Gastrocnemius medialis (tissue), 4 donors: ENCODE measurements at regions not wholly inside any gene's neighbourhood (a gene's known extent, or its start where the extent isn't known, plus 50 kb on each side); places are given as distances from the start of the nearest gene placed in this dataset.

Source experiments
- ATAC-seq, 2 donors: fragments of 150-250 bp; one replicate each; pipeline ENCODE4 v1.9.1; 2016
- DNase-seq, 2 donors: peaks; one replicate each; pipeline ENCODE4 v3.0.0-alpha.2; 2019
- H3K27ac ChIP-seq, 4 donors: fragments of 200-600 bp; sonication (generic); 1 replicate in 1 of 4; 2 replicates in 3 of 4; pipeline ENCODE4 v1.5.1; 2016 to 2018; ENCODE audit warnings: mild to moderate bottlenecking in 2 of 4, moderate library complexity in 1 of 4
- H3K27me3 ChIP-seq, 3 donors: fragments of 200-600 bp; sonication (generic) in 2 of 3; 1 replicate in 1 of 3; 2 replicates in 2 of 3; pipeline versions ENCODE4 v1.5.1 to v1.6.0; 2016 to 2019; ENCODE audit warnings: mild to moderate bottlenecking in 1 of 3, moderate library complexity in 1 of 3
- H3K36me3 ChIP-seq, 2 donors: fragments of 200-600 bp; sonication (generic) in 1 of 2; one replicate each; pipeline ENCODE4 v1.5.1; 2017 to 2018
- H3K4me1 ChIP-seq, 2 donors: fragments of 200-600 bp; sonication (generic) in 1 of 2; one replicate each; pipeline ENCODE4 v1.5.1; 2016 to 2017; ENCODE audit warnings: mild to moderate bottlenecking in 2 of 2
- H3K4me3 ChIP-seq, 4 donors: fragments of 200-600 bp; sonication (generic) in 3 of 4; 1 replicate in 1 of 4; 2 replicates in 3 of 4; pipeline ENCODE4 v1.5.1; 2016 to 2019; ENCODE audit warnings: mild to moderate bottlenecking in 2 of 4
- H3K9me3 ChIP-seq, 3 donors: fragments of 200-600 bp; sonication (generic) in 2 of 3; 1 replicate in 1 of 3; 2 replicates in 2 of 3; pipeline ENCODE4 v1.5.1; 2016 to 2019
- POLR2A ChIP-seq, 2 donors: fragments of 450-650 bp; IDR thresholded peaks; one replicate each; pipeline ENCODE4 v1.6.1; 2017; ENCODE audit warnings: antibody characterized with exemption in 2 of 2, mild to moderate bottlenecking in 2 of 2, moderate library complexity in 2 of 2
- in situ Hi-C, 4 donors: fragments of 200-750 bp; cut with MboI; loops; one replicate each; pipeline versions ENCODE4 v1.15.0 to v1.8.0; 2017; ENCODE audit warnings: low sequenced_read_pairs in 4 of 4
- intact Hi-C: fragments of 100-400 bp; cut with DNase I; formaldehyde crosslinking; loops from one replicate; pipeline ENCODE4 v1.15.1; 2023; ENCODE audit warnings: low total_unique reads
- TF ChIP-seq, protein P1 (sequence below), 5 experiments: fragments of 450-650 bp in 3 of 5; fragments of 200-600 bp in 2 of 5; sonication (generic) in 2 of 5; IDR thresholded peaks in 4 of 5; conservative IDR thresholded peaks in 1 of 5; 1 replicate in 4 of 5; 2 replicates in 1 of 5; pipeline ENCODE4 v1.5.1; 2016 to 2019; ENCODE audit warnings: antibody characterized with exemption in 5 of 5, mild to moderate bottlenecking in 3 of 5, moderate library complexity in 3 of 5

DNA sequence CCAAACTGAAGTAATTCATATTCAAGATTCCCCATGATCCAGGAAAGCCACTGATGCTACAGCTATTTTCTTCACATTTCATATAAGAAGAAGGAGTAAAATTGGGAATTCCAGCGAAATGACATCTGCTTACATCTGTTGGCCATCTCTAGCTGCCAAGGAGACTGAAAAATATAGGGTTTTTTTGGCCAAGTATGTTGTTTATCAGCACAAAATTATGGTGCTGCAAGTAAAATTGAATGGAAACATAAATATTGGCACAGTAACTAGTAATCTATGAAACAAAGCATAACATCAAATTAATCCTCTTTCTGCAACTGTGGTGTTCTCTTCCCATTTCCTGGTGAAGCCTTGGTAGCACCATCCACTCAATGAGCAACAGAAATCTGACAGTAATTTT is 649.5 kb upstream of the ZNF804A start:
- Histone ChIP-seq H3K27ac (no peak overlapping the region), H3K9me3 (no peaks in the 10 kb centered on the region), H3K4me1 (no peaks in the 10 kb centered on the region), H3K4me3 (no peak overlapping the region), H3K27me3 (no peaks in the 10 kb centered on the region), H3K36me3 (no peaks in the 10 kb centered on the region)
- no peak for ATAC-seq
- TF ChIP-seq, protein P1, sequence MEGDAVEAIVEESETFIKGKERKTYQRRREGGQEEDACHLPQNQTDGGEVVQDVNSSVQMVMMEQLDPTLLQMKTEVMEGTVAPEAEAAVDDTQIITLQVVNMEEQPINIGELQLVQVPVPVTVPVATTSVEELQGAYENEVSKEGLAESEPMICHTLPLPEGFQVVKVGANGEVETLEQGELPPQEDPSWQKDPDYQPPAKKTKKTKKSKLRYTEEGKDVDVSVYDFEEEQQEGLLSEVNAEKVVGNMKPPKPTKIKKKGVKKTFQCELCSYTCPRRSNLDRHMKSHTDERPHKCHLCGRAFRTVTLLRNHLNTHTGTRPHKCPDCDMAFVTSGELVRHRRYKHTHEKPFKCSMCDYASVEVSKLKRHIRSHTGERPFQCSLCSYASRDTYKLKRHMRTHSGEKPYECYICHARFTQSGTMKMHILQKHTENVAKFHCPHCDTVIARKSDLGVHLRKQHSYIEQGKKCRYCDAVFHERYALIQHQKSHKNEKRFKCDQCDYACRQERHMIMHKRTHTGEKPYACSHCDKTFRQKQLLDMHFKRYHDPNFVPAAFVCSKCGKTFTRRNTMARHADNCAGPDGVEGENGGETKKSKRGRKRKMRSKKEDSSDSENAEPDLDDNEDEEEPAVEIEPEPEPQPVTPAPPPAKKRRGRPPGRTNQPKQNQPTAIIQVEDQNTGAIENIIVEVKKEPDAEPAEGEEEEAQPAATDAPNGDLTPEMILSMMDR (IDR thresholded peaks at IDR 0.05 in 4 of 5, conservative IDR thresholded peaks at IDR 0.05 in 1 of 5), result no peak
- no peak for TF ChIP-seq POLR2A (IDR thresholded peaks at IDR 0.05)
- no peak for DNase-seq
- in situ Hi-C loops (no loop called here), intact Hi-C loops (no loop called here)

DNA sequence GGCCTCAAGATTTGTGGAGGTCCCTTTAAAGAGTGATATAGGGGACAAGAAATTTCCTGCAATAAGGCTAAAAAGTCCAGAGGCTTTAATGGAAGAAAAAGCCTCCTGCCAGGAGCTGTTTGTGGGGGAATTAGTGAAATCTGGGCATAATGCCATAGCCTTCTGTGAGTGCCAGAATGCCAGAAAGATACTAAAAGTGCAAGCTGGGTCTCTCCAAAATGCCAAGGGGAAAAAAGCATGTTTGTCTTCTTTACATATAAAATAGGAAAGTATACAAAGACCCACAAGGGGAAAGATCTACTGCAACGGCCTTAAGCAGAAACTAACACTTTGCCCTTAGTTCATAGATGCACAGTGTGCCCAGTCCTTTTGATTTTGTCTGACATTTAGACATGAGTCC is 647.7 kb upstream of the ZNF804A start:
- Histone ChIP-seq H3K9me3 (no peaks in the 10 kb centered on the region), H3K4me3 (no peak overlapping the region), H3K27me3 (no peaks in the 10 kb centered on the region), H3K4me1 (no peaks in the 10 kb centered on the region), H3K36me3 (no peaks in the 10 kb centered on the region), H3K27ac (no peak overlapping the region)
- no peak for DNase-seq
- TF ChIP-seq POLR2A (IDR thresholded peaks at IDR 0.05), result no peak
- TF ChIP-seq, protein P1 (IDR thresholded peaks at IDR 0.05 in 4 of 5, conservative IDR thresholded peaks at IDR 0.05 in 1 of 5), result no peak
- intact Hi-C loops (no loop called here), in situ Hi-C loops (no loop called here)
- ATAC-seq, result no peak

DNA sequence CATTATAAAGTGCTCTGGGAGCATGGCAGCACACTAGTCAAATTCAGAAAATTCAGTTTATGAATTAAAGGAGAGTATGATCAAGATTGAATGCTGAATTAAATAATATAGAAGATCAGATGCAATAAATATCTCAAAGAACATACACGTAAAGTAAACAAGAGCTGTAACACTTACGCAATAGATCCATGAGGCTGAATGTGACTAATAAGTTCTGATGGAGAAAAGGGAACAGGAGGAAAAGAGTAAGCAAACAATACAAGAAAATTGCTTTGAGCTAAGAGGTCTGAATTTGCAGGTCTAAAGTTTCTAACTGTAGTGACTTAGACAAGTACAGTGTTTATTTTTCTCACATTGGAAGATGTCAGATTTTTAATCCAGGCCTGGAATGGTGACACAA is 646.7 kb upstream of the ZNF804A start:
- Histone ChIP-seq H3K27ac (no peak overlapping the region), H3K4me1 (no peaks in the 10 kb centered on the region), H3K4me3 (no peak overlapping the region), H3K27me3 (no peaks in the 10 kb centered on the region), H3K9me3 (no peaks in the 10 kb centered on the region), H3K36me3 (no peaks in the 10 kb centered on the region)
- DNase-seq, result no peak
- ATAC-seq, result no peak
- intact Hi-C loops (no loop called here), in situ Hi-C loops (no loop called here)
- no peak for TF ChIP-seq POLR2A (IDR thresholded peaks at IDR 0.05)

DNA sequence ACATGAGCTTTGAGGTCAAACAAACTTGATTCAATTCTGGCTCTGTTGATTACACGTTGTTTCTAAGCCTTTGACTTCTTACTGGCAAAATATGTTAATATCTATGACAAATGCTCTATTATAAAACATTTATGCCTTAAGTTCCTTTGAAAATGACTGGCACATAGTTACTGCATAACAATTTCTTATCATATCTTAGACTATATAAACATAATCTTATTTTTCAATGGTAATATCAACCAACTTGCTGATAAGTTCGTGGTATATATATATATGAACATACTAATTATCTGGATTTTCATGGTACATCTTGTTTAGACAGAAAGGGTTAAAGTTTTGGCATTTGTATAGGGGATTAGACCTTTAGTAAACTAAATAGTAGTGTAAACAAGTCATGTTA is 645.6 kb upstream of the ZNF804A start:
- TF ChIP-seq, protein P1 (IDR thresholded peaks at IDR 0.05 in 4 of 5, conservative IDR thresholded peaks at IDR 0.05 in 1 of 5), result no peak
- no peak for TF ChIP-seq POLR2A (IDR thresholded peaks at IDR 0.05)
- Histone ChIP-seq H3K4me1 (no peaks in the 10 kb centered on the region), H3K27me3 (no peaks in the 10 kb centered on the region), H3K4me3 (no peak overlapping the region), H3K36me3 (no peaks in the 10 kb centered on the region), H3K27ac (no peak overlapping the region), H3K9me3 (no peaks in the 10 kb centered on the region)
- DNase-seq (no peak), ATAC-seq (no peak)
- in situ Hi-C loops (no loop called here), intact Hi-C loops (no loop called here)

DNA sequence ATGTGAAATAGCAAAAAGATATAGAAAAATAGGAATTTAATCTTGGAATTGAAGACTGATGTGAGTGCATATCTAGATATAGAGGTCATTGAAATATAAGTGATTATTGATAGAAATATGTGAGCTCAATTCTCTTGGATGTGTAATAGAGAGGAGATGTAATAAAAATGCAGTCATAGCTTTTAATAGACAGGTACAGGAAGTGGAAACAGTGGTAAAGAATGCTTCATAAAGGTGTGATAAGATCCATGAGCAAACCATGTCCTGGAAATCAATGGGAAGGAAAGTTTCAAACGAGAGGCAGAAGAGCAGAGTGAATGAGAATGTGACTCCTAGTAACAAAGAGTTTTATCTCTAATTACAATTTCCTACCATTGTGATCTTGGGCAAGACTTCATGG is 634.7 kb upstream of the ZNF804A start:
- H3K4me1 ChIP-seq, result no peaks in the 10 kb centered on the region
- DNase-seq, result no peak
- no peak overlapping the region for H3K4me3 ChIP-seq
- TF ChIP-seq, protein P1 (IDR thresholded peaks at IDR 0.05 in 4 of 5, conservative IDR thresholded peaks at IDR 0.05 in 1 of 5), result no peak
- TF ChIP-seq POLR2A (IDR thresholded peaks at IDR 0.05), result no peak
- intact Hi-C loops, result no loop called here
- in situ Hi-C loops, result no loop called here
- no peak for ATAC-seq
- no peaks in the 10 kb centered on the region for H3K9me3 ChIP-seq
- H3K27ac ChIP-seq, result no peak overlapping the region
- H3K27me3 ChIP-seq, result no peaks in the 10 kb centered on the region
- H3K36me3 ChIP-seq, result no peaks in the 10 kb centered on the region
